SK-N-SH (cell line): ENCODE measurements at regions not wholly inside any gene's neighbourhood (a gene's known extent, or its start where the extent isn't known, plus 50 kb on each side); places are given as distances from the start of the nearest gene placed in this dataset.

ENCODE experiments used
- TF ChIP-seq, protein P1 (sequence below): fragments of 150-350 bp; IDR thresholded peaks from 2 replicates; pipeline ENCODE4 v1.6.1; 2016; ENCODE audit warnings: mild to moderate bottlenecking, low read depth, low read length
- TF ChIP-seq, protein P2 (sequence below): fragments of 200-600 bp; sonication (generic); IDR thresholded peaks from 2 replicates; pipeline ENCODE4 v1.6.1; 2017; ENCODE audit warnings: antibody characterized with exemption, mild to moderate bottlenecking, moderate library complexity

DNA sequence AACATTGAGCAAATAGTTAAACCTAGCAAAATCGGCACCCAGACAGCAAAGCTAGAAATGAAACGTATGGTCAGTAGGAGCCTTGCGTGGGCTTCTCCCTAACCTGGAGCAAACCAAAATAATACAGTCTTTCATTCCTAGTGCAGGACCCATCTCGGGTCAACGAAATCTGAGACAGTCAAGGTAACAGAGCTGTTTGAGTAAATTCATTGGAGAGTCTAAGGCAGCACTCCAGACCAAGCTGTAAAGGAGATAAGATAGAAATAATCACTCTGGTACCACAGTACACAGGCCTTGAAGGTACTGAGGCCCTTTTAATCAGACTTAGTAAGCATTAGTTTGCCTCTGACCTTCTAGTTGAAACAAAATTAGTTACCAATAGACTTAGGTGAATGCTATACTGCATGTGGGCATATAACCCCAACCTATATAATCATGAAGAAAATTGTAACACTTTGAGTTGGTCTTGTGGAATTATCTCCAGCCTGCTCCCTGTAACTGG is 54.4 kb upstream of the BICD1 start:
- TF ChIP-seq, protein P1, sequence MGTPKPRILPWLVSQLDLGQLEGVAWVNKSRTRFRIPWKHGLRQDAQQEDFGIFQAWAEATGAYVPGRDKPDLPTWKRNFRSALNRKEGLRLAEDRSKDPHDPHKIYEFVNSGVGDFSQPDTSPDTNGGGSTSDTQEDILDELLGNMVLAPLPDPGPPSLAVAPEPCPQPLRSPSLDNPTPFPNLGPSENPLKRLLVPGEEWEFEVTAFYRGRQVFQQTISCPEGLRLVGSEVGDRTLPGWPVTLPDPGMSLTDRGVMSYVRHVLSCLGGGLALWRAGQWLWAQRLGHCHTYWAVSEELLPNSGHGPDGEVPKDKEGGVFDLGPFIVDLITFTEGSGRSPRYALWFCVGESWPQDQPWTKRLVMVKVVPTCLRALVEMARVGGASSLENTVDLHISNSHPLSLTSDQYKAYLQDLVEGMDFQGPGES, result no peak
- TF ChIP-seq, protein P2, sequence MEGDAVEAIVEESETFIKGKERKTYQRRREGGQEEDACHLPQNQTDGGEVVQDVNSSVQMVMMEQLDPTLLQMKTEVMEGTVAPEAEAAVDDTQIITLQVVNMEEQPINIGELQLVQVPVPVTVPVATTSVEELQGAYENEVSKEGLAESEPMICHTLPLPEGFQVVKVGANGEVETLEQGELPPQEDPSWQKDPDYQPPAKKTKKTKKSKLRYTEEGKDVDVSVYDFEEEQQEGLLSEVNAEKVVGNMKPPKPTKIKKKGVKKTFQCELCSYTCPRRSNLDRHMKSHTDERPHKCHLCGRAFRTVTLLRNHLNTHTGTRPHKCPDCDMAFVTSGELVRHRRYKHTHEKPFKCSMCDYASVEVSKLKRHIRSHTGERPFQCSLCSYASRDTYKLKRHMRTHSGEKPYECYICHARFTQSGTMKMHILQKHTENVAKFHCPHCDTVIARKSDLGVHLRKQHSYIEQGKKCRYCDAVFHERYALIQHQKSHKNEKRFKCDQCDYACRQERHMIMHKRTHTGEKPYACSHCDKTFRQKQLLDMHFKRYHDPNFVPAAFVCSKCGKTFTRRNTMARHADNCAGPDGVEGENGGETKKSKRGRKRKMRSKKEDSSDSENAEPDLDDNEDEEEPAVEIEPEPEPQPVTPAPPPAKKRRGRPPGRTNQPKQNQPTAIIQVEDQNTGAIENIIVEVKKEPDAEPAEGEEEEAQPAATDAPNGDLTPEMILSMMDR, result no peak
